NCI-H146 treated with DMSO at 0.1 percent for 48 hours (cell line): ENCODE measurements at regions not wholly inside any gene's neighbourhood (a gene's known extent, or its start where the extent isn't known, plus 50 kb on each side); places are given as distances from the start of the nearest gene placed in this dataset.
"Not testable (repeated sequence)": the region's sequence is repeated elsewhere in the genome, so short reads cannot be mapped to it uniquely, and the experiment has no call there.

Experiments
- DNase-seq: peaks from one replicate; lab custom pipeline; 2025; ENCODE audit not compliant: unreplicated experiment; lab: John Stamatoyannopoulos, UW

GRCh38 chr2:179385756-179386155 is 121.1 kb upstream of the SESTD1 start:
- not testable (repeated sequence) for DNase-seq

- DNase-seq: no peak
These were observed 119.3 kb upstream of the SESTD1 start for GRCh38 chr2:179383975-179384374.

- no peak for DNase-seq
These were observed 112.7 kb upstream of the SESTD1 start for GRCh38 chr2:179377296-179377695.

GRCh38 chr2:179376881-179377280 is 112.2 kb upstream of the SESTD1 start:
- no peak for DNase-seq

- DNase-seq: no peak
These were observed 109.2 kb upstream of the SESTD1 start for GRCh38 chr2:179373816-179374215.

GRCh38 chr2:179365561-179365960 is 100.9 kb upstream of the SESTD1 start:
- not testable (repeated sequence) for DNase-seq

GRCh38 chr2:179355881-179356280 is 91.2 kb upstream of the SESTD1 start:
- no peak for DNase-seq

GRCh38 chr2:179354739-179355537 is 90.3 kb upstream of the SESTD1 start:
- no peak for DNase-seq

GRCh38 chr2:179354296-179354695 is 89.7 kb upstream of the SESTD1 start:
- DNase-seq: no peak

GRCh38 chr2:179352181-179352580 is 87.5 kb upstream of the SESTD1 start:
- DNase-seq: no peak

GRCh38 chr2:179351057-179351456 is 86.4 kb upstream of the SESTD1 start:
- DNase-seq: no peak

GRCh38 chr2:179349670-179350303 is 85.2 kb upstream of the SESTD1 start:
- no peak for DNase-seq

GRCh38 chr2:179348906-179349305 is 84.3 kb upstream of the SESTD1 start:
- DNase-seq: no peak

GRCh38 chr2:179344970-179345369 is 80.3 kb upstream of the SESTD1 start:
- DNase-seq: no peak

- no peak for DNase-seq
These were observed 79.8 kb upstream of the SESTD1 start for GRCh38 chr2:179344280-179344964.

- no peak for DNase-seq
These were observed 79.3 kb upstream of the SESTD1 start for GRCh38 chr2:179343945-179344279.

GRCh38 chr2:179341152-179341866 is 76.7 kb upstream of the SESTD1 start:
- no peak for DNase-seq

GRCh38 chr2:179340678-179341077 is 76.0 kb upstream of the SESTD1 start:
- DNase-seq: peak; percentile 1

GRCh38 chr2:179338681-179339080 is 74.0 kb upstream of the SESTD1 start:
- no peak for DNase-seq

GRCh38 chr2:179336782-179337534 is 72.3 kb upstream of the SESTD1 start:
- DNase-seq: peak; percentile 0

GRCh38 chr2:179335732-179336131 is 71.1 kb upstream of the SESTD1 start:
- DNase-seq: no peak
